ENCODE measurements at regions not wholly inside any gene's neighbourhood (a gene's known extent, or its start where the extent isn't known, plus 50 kb on each side); places are given as distances from the start of the nearest gene placed in this dataset.

- DNase-seq (ENCODE audit: low read depth): no peak
Measured at GRCh38 chr6:164554700-164555476, 754.5 kb downstream of the C6orf118 start.

DNA sequence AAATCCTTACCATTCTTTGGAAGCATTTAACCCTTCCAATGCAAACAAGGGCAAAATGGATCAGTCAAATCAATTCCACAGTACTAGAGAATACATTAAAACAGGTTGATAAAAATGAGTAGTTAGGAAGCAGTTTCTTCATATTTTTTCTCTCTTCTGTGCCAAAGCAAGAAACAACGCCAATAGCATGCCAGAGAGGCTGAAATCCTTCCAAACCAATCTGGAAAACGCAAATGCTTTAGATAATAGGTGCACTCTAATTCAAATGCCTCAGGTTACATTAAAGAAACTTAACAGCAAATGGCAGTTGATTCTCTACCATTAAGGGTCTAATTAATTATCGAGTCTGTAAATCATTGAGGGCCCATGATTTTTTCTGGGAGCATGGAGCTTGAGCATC is 755.2 kb downstream of the C6orf118 start:
- DNase-seq (ENCODE audit: low read depth): no peak

GRCh38 chr6:164551706-164552105 is 757.7 kb downstream of the C6orf118 start:
- DNase-seq (ENCODE audit: low read depth): no peak

- no peak for DNase-seq (ENCODE audit: low read depth)
Measured at GRCh38 chr6:164547076-164547475, 762.3 kb downstream of the C6orf118 start.

- no peak for DNase-seq (ENCODE audit: low read depth)
Measured at GRCh38 chr6:164546263-164546662, 763.1 kb downstream of the C6orf118 start.

DNA sequence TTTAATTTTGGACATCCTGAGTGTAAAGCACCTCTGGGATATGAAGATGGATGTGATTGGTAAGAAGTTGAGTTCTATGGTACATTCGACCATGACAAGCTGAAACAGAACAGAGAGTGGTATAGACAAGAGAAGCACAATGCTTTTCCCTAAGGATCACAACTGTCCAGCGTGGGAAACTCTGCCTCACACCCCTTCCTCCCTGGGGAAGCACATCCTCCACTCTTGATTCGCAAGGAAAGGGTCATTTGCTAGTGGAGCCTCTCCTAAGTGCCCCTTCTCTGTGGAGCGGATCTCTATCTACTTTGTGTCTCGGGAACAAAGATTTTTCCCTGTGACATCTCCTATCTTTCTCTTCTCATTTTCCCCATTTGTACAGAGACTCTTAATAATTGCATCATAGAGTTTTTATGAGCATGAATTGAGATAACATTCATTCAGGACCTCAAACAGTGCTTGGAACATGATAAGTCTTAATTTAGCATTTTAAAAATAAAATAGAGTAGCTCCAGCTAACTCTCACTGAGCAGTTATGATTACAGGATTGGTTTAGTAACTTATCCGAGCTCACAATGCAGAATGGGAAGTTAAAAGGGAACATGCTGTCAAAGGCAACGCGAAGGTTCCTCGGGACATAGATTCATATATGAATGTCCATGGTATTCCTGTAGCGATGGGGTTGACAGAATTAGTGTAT is 775.2 kb downstream of the C6orf118 start:
- no peak for DNase-seq (ENCODE audit: low read depth)

DNA sequence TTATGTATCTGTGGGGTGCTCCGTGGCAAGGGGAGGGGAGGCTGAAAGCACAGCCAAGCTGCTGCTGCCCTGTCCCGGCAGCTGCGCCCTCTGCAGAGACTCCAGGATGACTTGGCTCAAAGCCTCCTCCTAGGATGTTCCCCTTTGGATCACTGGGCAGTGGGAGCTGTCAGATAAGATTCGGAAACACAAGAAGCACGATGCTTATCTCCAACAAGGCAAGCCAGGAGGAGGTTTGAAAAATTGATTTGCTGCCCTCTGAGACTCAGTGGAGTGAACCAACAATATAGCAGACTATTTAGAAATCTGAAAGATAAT is 776.4 kb downstream of the C6orf118 start:
- DNase-seq (ENCODE audit: low read depth): no peak

DNA sequence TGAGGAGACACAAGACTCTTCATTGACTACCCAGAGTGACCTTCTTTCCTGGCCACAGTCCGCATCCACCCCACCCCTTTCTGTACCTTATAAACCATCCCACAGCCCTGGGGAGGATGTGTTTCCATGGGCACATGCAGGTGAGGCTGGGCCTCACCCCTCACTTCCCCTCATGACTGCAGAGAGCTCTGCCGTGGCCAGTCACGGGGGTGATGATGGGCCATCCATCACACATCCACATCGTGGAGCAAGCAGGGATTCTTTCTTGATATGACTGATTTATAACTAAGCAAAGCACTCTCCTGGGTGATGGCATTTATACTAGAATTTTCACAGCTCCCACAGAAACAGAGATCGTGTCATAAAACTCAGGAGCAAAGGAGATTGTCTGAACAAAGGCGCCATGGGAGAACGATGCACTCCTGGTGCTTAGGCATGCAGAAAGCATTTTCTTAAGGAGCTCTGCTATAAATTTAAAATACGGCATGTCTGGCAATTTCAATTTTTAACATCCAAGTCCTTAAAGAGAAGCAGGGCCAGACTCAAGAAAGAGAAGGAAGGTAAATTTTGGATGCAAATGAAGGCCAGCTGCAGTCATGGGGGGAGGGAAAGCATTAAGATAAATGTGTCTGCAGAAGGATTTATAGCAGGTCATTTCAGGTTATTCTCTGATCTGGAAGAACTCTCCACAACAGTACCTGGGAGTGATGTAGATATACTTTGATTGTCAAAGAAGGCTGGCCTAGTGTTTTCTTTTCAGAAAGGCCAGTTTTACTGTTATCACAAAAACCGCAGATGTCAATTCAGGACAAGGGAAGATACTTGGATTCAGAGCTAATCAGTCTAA is 777.0 kb downstream of the C6orf118 start:
- no peak for DNase-seq (ENCODE audit: low read depth)

- DNase-seq (ENCODE audit: low read depth): no peak
Measured at GRCh38 chr6:164531736-164532135, 777.7 kb downstream of the C6orf118 start.

- no peak for DNase-seq (ENCODE audit: low read depth)
Measured at GRCh38 chr6:164528539-164528938, 780.9 kb downstream of the C6orf118 start.

DNA sequence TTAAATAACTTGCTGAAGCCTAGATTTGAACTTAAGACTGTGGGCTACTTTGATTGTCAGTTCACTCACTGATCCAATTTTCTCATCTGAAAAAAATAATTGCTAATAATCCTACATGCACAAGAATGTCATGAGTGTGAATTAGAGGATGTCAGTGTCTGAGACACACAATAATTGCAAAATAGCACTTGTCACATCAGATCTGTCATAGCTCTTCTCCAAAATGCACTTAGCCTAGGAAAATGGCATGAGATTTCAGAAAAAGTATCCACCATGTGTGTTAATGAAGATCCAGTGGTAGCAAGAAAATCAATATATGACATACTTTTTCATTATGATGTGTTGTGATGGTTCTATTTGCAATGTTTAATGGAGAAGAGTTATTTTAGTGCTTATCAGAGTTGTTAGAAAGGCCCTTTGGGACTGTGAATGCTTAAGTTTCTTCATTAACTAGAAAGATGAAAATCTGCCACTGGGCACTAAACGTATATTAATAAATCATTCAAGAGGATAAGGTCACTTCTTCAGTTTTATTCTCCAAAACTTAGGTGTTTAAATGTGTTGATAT is 786.2 kb downstream of the C6orf118 start:
- no peak for DNase-seq (ENCODE audit: low read depth)

DNA sequence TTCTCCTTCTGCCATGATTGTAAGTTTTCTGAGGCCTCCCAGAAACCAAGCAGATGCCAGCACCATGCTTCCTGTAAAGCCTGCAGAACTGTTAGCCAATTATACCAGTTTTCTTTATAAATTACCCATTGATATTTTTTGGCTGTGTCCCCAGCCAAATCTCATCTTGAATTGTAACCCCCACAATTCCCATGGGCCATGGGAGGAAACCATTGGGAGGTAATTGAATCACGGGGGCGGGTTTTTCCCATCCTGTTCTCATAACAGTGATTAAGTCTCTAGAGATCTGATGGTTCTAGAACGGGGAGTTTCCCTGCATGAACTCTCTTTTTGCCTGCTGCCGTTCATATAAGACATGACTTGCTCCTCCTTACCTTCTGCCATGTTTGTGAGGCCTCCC is 788.5 kb downstream of the C6orf118 start:
- DNase-seq (ENCODE audit: low read depth): no peak

DNA sequence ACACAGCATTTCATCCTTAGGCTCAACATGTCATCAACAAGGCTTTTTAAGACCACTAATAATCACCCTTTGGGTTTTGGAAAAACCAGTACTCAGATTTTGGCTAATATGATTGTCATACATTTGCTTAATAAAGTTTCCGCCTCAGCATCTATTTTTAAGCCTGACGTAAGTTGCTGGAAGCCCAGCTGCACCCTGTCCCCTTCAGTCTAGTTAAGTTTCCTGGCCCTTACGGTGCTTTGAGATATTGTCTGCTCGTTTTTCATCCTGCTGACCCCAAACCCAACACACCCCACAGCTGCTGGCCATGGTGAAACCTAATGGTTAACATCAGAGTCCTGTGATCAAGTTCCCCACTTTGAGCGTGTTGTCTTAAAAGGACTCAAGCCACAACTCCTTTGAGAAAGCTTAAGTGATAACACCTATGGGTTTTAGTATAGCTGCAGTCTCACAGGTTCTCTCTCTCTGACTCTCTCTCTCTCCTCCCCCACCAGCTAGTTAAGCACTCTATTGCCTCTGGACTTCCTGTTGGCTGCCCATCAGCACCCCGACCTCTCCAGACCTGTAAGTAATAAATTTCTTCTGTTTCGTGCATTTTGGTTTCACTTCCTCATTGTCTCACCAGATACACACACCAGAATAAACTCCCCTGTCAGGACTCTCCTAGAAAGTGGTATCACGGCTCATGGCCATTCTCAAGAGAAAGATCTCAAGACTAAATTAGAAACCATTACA is 802.0 kb downstream of the C6orf118 start:
- DNase-seq (ENCODE audit: low read depth): no peak

- DNase-seq (ENCODE audit: low read depth): no peak
Measured at GRCh38 chr6:164505425-164505824, 804.0 kb downstream of the C6orf118 start.

GRCh38 chr6:164502833-164503232 is 806.6 kb downstream of the C6orf118 start:
- DNase-seq (ENCODE audit: low read depth): no peak

DNA sequence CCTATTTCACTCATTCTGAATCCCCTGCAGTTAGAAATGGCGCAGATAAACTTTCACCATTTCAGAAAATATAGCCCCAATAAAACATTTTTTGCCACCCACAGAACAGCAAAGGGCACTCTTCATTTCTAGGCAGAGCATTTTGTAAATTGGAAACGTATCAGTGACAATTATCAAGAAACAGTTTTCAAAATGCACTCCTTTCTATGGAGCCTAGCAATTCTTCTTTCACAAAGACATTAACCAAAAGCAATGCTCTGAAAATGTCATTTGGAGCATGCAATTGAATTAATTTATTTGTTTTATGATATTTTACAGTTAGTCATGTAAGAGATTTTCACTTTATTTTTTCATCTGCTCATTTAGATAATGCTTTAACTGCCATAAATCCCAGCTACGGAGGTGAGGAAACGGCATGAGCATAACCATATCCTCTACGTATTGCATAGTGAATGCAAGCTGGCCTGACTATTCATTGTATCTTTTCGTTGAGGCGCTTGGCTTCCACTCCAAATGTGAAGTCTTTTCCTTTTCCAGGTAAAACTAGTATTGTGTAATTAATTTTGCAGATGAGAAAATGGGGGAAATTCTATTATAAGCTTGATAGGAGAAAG is 813.4 kb downstream of the C6orf118 start:
- no peak for DNase-seq (ENCODE audit: low read depth)

DNA sequence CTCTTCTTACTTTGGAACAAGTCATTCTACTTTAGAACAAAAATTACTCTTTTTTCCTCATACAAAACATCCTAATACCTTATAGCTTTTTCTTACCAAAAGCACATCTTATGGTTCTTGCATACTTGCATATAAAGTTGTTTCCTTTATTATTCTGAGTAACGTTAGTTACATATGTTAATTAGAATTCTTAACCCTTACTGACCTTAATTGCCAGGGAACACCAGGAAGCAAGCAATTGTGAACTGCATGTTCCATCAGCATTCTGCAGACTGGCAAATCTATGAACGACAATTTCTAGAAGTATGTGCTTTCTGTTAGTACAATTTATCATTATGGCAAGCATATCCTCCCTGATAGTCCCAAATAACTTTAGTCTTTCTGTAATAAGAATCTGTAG is 831.0 kb downstream of the C6orf118 start:
- no peak for DNase-seq (ENCODE audit: low read depth)

DNA sequence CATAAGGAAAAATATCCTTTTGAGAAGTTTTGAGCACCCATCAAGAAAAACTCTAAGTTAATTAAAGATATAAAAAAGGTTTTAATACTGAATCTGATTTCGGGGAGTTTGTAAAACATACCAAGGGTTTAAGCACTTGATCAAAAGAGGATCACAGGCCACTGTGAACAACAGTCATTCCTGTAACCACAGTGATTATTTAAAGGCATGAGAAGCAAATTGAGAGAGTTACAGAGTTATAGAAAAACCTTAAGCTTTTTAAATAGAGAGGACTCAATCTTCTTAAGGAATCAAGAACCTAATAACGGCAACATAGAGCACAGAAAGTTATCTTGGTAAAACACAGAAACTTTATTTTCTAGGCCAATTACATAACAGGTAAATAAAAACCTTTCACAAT is 831.6 kb downstream of the C6orf118 start:
- no peak for DNase-seq (ENCODE audit: low read depth)

DNA sequence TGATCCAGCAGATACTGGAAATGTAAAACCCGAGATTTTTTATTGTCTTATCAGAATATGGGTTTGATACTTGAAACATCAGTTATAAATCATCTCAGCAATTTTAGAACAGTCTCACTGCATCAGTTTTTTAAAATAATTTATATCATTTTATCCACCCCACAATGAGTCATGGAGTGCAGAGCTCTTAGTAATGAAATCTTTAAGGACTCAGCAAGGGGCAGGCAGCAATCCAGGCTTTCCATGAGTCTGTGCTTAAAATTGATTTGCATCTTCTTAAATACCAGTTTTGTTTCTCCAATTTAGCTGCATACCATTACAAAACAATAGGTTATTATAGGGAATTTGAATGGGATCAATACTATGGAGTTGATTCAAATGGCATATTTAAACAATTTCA is 832.3 kb downstream of the C6orf118 start:
- no peak for DNase-seq (ENCODE audit: low read depth)

GRCh38 chr6:164469276-164469949 is 840.0 kb downstream of the C6orf118 start:
- DNase-seq (ENCODE audit: low read depth): no peak

DNA sequence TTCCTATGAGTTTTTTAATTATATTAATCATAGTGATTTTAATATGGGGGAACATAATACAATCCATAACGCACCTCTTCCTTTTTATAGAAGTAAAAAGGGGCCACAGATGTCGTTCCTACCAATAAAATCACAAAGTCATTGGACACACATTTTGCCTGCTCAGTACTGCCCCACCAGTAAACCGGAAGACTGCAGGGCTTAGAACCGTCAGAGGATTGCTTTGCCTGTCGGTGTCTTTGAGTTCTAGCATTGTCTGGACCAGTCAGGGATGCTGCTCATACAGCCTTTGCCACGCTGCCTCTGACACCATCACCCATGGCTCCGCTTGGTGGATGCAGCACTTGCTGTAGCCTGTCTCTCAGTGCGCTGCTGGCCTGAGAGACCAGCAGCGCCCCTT is 853.6 kb downstream of the C6orf118 start:
- DNase-seq (ENCODE audit: low read depth): no peak

Data from activated T-helper 9 cell treated with anti-CD3 and anti-CD28 coated beads, Interleukin-2, amount 50 U/mL, for 16 hours (primary cell).